AG09309 (cell line): ENCODE measurements at regions not wholly inside any gene's neighbourhood (a gene's known extent, or its start where the extent isn't known, plus 50 kb on each side); places are given as distances from the start of the nearest gene placed in this dataset.

Experiments used
- DNase-seq: peaks from one replicate; pipeline ENCODE4 v3.0.0-alpha.2; 2010; ENCODE audit warnings: low read depth
- H3K4me3 ChIP-seq: 2 replicates; pipeline ENCODE4 v1.5.1; 2011; ENCODE audit warnings: mild to moderate bottlenecking, low read depth, low read length, moderate library complexity; ENCODE audit not compliant: control insufficient read depth
- CTCF ChIP-seq: IDR thresholded peaks from 2 replicates; pipeline ENCODE4 v1.5.1; 2011; ENCODE audit warnings: mild to moderate bottlenecking, low read depth, low read length, inconsistent platforms; ENCODE audit not compliant: insufficient read depth, control insufficient read depth; ENCODE audit errors: missing control alignments

- TF ChIP-seq CTCF = no peak
- DNase-seq = no peak
- no peak overlapping the region for H3K4me3 ChIP-seq
Observed at GRCh38 chr10:80739963-80740715, 202.4 kb downstream of the SH2D4B start.

- H3K4me3 ChIP-seq = no peak overlapping the region
- TF ChIP-seq CTCF = no peak
- DNase-seq = no peak
Observed at GRCh38 chr10:80741278-80741677, 203.6 kb downstream of the SH2D4B start.

GRCh38 chr10:80750268-80750667 is 212.6 kb downstream of the SH2D4B start:
- TF ChIP-seq CTCF = no peak
- H3K4me3 ChIP-seq = no peak overlapping the region
- DNase-seq = no peak

- no peak overlapping the region for H3K4me3 ChIP-seq
- no peak for DNase-seq
- no peak for TF ChIP-seq CTCF
Observed at GRCh38 chr10:80751940-80752339, 214.2 kb downstream of the SH2D4B start.

GRCh38 chr10:80753612-80754011 is 215.9 kb downstream of the SH2D4B start:
- TF ChIP-seq CTCF = no peak
- H3K4me3 ChIP-seq = no peak overlapping the region
- no peak for DNase-seq

- no peak for DNase-seq
- no peak for TF ChIP-seq CTCF
- H3K4me3 ChIP-seq = no peak overlapping the region
Observed at GRCh38 chr10:80755893-80756292, 218.2 kb downstream of the SH2D4B start.

- no peak for DNase-seq
- TF ChIP-seq CTCF = no peak
Observed at GRCh38 chr10:80759693-80760092, 222.0 kb downstream of the SH2D4B start.

More at GRCh38 chr10:80759693-80760092, 222.0 kb downstream of the SH2D4B start:
- H3K4me3 ChIP-seq = no peak overlapping the region
